H9 (cell line): ENCODE measurements at regions not wholly inside any gene's neighbourhood (a gene's known extent, or its start where the extent isn't known, plus 50 kb on each side); places are given as distances from the start of the nearest gene placed in this dataset.

Experiments used
- DNase-seq: peaks from one replicate; pipeline ENCODE4 v3.0.0-alpha.2; 2017
- H2AFZ ChIP-seq: one replicate; pipeline ENCODE4 v1.6.1; 2013; ENCODE audit warnings: mild to moderate bottlenecking, low read length, control low read depth, moderate library complexity
- H2AK5ac ChIP-seq: 2 replicates; pipeline ENCODE4 v1.6.1; 2013; ENCODE audit warnings: low read length, control low read depth, mixed read lengths; ENCODE audit not compliant: insufficient read length
- H2BK120ac ChIP-seq: one replicate; pipeline ENCODE4 v1.6.1; 2013; ENCODE audit warnings: low read depth, mild to moderate bottlenecking, low read length, control low read depth, inconsistent platforms; ENCODE audit not compliant: poor library complexity, severe bottlenecking
- H2BK12ac ChIP-seq: 2 replicates; pipeline ENCODE4 v1.6.1; 2013; ENCODE audit warnings: low read length, control low read depth, mixed read lengths, low read depth; ENCODE audit not compliant: insufficient read length
- H2BK15ac ChIP-seq: 2 replicates; pipeline ENCODE4 v1.6.1; 2013; ENCODE audit warnings: low read depth, low read length, control low read depth
- H2BK20ac ChIP-seq: one replicate; pipeline ENCODE4 v1.6.1; 2013; ENCODE audit warnings: low read depth, mild to moderate bottlenecking, low read length, control low read depth, inconsistent platforms; ENCODE audit not compliant: poor library complexity, severe bottlenecking
- H2BK5ac ChIP-seq: 2 replicates; pipeline ENCODE4 v1.6.1; 2013; ENCODE audit warnings: low read length, control low read depth, mixed read lengths; ENCODE audit not compliant: insufficient read length
- H3K14ac ChIP-seq: 2 replicates; pipeline ENCODE4 v1.6.1; 2013; ENCODE audit warnings: low read length, control low read depth; ENCODE audit not compliant: insufficient read depth
- H3K18ac ChIP-seq: 2 replicates; pipeline ENCODE4 v1.6.1; 2013; ENCODE audit warnings: low read depth, mild to moderate bottlenecking, mixed read lengths, low read length, control low read depth; ENCODE audit not compliant: insufficient read length
- H3K23ac ChIP-seq: 2 replicates; pipeline ENCODE4 v1.6.1; 2013; ENCODE audit warnings: low read length, control low read depth, mixed read lengths, low read depth; ENCODE audit not compliant: insufficient read length
- H3K23me2 ChIP-seq: 2 replicates; pipeline ENCODE4 v1.6.1; 2013; ENCODE audit warnings: low read depth, mild to moderate bottlenecking, mixed read lengths, low read length, control low read depth; ENCODE audit not compliant: insufficient read length, poor library complexity, severe bottlenecking
- H3K27ac ChIP-seq: 2 replicates; pipeline ENCODE4 v1.5.1; 2013; ENCODE audit warnings: low read length, control low read depth, mixed read lengths, low read depth; ENCODE audit not compliant: insufficient read length
- H3K27me3 ChIP-seq: 2 replicates; pipeline ENCODE4 v1.6.1; 2013; ENCODE audit warnings: low read length, control low read depth, inconsistent platforms; ENCODE audit not compliant: insufficient read depth
- H3K4ac ChIP-seq: 2 replicates; pipeline ENCODE4 v1.6.1; 2013; ENCODE audit warnings: low read depth, mild to moderate bottlenecking, control low read depth, inconsistent platforms, low read length, moderate library complexity
- H3K4me1 ChIP-seq: 2 replicates; pipeline ENCODE4 v1.6.1; 2013; ENCODE audit warnings: low read length, control low read depth, inconsistent platforms; ENCODE audit not compliant: insufficient read depth
- H3K4me2 ChIP-seq: 2 replicates; pipeline ENCODE4 v1.6.1; 2013; ENCODE audit warnings: low read length, control low read depth, mixed read lengths; ENCODE audit not compliant: insufficient read length, insufficient read depth
- H3K56ac ChIP-seq: 2 replicates; pipeline ENCODE4 v1.6.1; 2013; ENCODE audit warnings: low read depth, mild to moderate bottlenecking, mixed read lengths, low read length, control low read depth; ENCODE audit not compliant: insufficient read length
- H3K79me1 ChIP-seq: 2 replicates; pipeline ENCODE4 v1.6.1; 2013; ENCODE audit warnings: low read depth, mild to moderate bottlenecking, moderate library complexity, low read length, control low read depth, inconsistent platforms; ENCODE audit not compliant: insufficient read depth, poor library complexity, severe bottlenecking
- H3K79me2 ChIP-seq: 2 replicates; pipeline ENCODE4 v1.6.1; 2013; ENCODE audit warnings: low read length, control low read depth, inconsistent platforms; ENCODE audit not compliant: insufficient read depth
- H3K9ac ChIP-seq: 2 replicates; pipeline ENCODE4 v1.6.1; 2013; ENCODE audit warnings: low read length, control low read depth, mixed read lengths; ENCODE audit not compliant: insufficient read length; ENCODE audit errors: extremely low read depth
- H3K9me3 ChIP-seq: one replicate; pipeline ENCODE4 v1.6.1; 2013; ENCODE audit warnings: low read depth, low read length, inconsistent platforms; ENCODE audit not compliant: control insufficient read depth
- H3T11ph ChIP-seq: one replicate; pipeline ENCODE4 v1.6.1; 2013; ENCODE audit warnings: mild to moderate bottlenecking, low read length, control low read depth, inconsistent platforms
- H4K20me1 ChIP-seq: one replicate; pipeline ENCODE4 v1.6.1; 2013; ENCODE audit not compliant: control insufficient read depth, insufficient read length, insufficient read depth
- H4K5ac ChIP-seq: 2 replicates; pipeline ENCODE4 v1.6.1; 2013; ENCODE audit warnings: low read depth, mild to moderate bottlenecking, mixed read lengths, low read length, control low read depth; ENCODE audit not compliant: insufficient read length
- H4K8ac ChIP-seq: replicated peaks from 2 replicates; pipeline ENCODE4 v1.6.1; 2013; ENCODE audit warnings: low read length, control low read depth, mixed read lengths, low read depth; ENCODE audit not compliant: insufficient read length
- H4K91ac ChIP-seq: 2 replicates; pipeline ENCODE4 v1.6.1; 2013; ENCODE audit warnings: low read depth, mild to moderate bottlenecking, moderate library complexity, mixed read lengths, low read length, control low read depth; ENCODE audit not compliant: insufficient read length
- H3K27ac Mint-ChIP-seq, 3 experiments: 2 replicates in 2 of 3; 3 replicates in 1 of 3; pipeline ENCODE4 v1.8.0; 2020 to 2021; ENCODE audit warnings: mixed read lengths in 3 of 3, mild to moderate bottlenecking in 1 of 3, moderate library complexity in 1 of 3
- H3K27me3 Mint-ChIP-seq: 2 replicates; pipeline ENCODE4 v1.8.0; 2021; ENCODE audit warnings: low read depth, mild to moderate bottlenecking, moderate library complexity, mixed read lengths
- H3K36me3 Mint-ChIP-seq, 3 experiments: 2 replicates in 2 of 3; 3 replicates in 1 of 3; pipeline ENCODE4 v1.8.0; 2020 to 2021; ENCODE audit warnings: low read depth in 3 of 3, mixed read lengths in 3 of 3; ENCODE audit not compliant: insufficient read depth in 1 of 3
- H3K4me1 Mint-ChIP-seq, 2 experiments: 2 replicates each; pipeline ENCODE4 v1.8.0; 2020; ENCODE audit warnings: mixed read lengths in 2 of 2
- H3K4me3 Mint-ChIP-seq, 2 experiments: 2 replicates in 1 of 2; 3 replicates in 1 of 2; pipeline ENCODE4 v1.8.0; 2020 to 2021; ENCODE audit warnings: mild to moderate bottlenecking in 2 of 2, mixed read lengths in 2 of 2, moderate library complexity in 1 of 2
- H3K9me3 Mint-ChIP-seq, 2 experiments: 2 replicates in 1 of 2; 3 replicates in 1 of 2; pipeline ENCODE4 v1.8.0; 2020; ENCODE audit warnings: mild to moderate bottlenecking in 2 of 2, mixed read lengths in 2 of 2, moderate library complexity in 1 of 2
- CTCF ChIP-seq: fragments of 200-600 bp; sonication (generic); conservative IDR thresholded peaks from 3 replicates; pipeline ENCODE4 v1.8.0; 2021; ENCODE audit warnings: antibody characterized with exemption, mild to moderate bottlenecking
- WGBS: extraction: QIAGEN DNeasy Blood & Tissue Kit; methylation state at CpG from one replicate; pipeline ENCODE4 v1.1.7; 2013; ENCODE audit warnings: missing lambda C conversion rate, low lambda C conversion rate, mixed read lengths; ENCODE audit not compliant: insufficient read length; ENCODE audit errors: extremely low coverage; 5-methylcytosine and 5-hydroxymethylcytosine counted together

GRCh38 chr10:65808687-65809333 is 1117.0 kb upstream of the LRRTM3 start:
- H4K91ac ChIP-seq: no peak overlapping the region
- no peaks in the 10 kb centered on the region for H3K79me1 ChIP-seq
- peaks cover 0 to 10% (median 1%) of the 10 kb centered on the region in 3 experiments; a peak in 3 of 7 replicates for H3K36me3 Mint-ChIP-seq
- DNase-seq: no peak
- WGBS: no CpG with 5 or more reads among the region's 3 CpGs
- H3K4me2 ChIP-seq: no peak overlapping the region
- H3K4me1 Mint-ChIP-seq: peaks cover 0 to 4% of the 10 kb centered on the region in 2 experiments; a peak in 3 of 4 replicates
- H2AK5ac ChIP-seq: no peak overlapping the region
- no peak overlapping the region for H3K18ac ChIP-seq
- no peaks in the 10 kb centered on the region for H3K23me2 ChIP-seq
- TF ChIP-seq CTCF: no peak
- H2BK20ac ChIP-seq: no peak overlapping the region
- H3K9me3 ChIP-seq: no peaks in the 10 kb centered on the region
- no peak overlapping the region for H3K4ac ChIP-seq
- H2BK5ac ChIP-seq: no peak overlapping the region
- H3K9me3 Mint-ChIP-seq: peaks cover 2 to 5% of the 10 kb centered on the region in 2 experiments; a peak in 2 of 5 replicates
- H3K27ac Mint-ChIP-seq: no peak overlapping the region
- H2BK15ac ChIP-seq: no peak overlapping the region
- no peaks in the 10 kb centered on the region for H3K27me3 ChIP-seq
- H4K8ac ChIP-seq: no peak overlapping the region
- H3K27ac ChIP-seq: no peak overlapping the region
- no peak overlapping the region for H4K5ac ChIP-seq
- no peaks in the 10 kb centered on the region for H3K4me1 ChIP-seq
- no peaks in the 10 kb centered on the region for H4K20me1 ChIP-seq
- no peak overlapping the region for H3T11ph ChIP-seq
- no peak overlapping the region for H3K56ac ChIP-seq
- H3K79me2 ChIP-seq: no peaks in the 10 kb centered on the region
- H2AFZ ChIP-seq: no peak overlapping the region
- no peak overlapping the region for H3K4me3 Mint-ChIP-seq
- no peak overlapping the region for H3K23ac ChIP-seq
- no peak overlapping the region for H3K9ac ChIP-seq
- no peak overlapping the region for H2BK12ac ChIP-seq
- no peak overlapping the region for H3K14ac ChIP-seq
- no peak overlapping the region for H2BK120ac ChIP-seq
- H3K27me3 Mint-ChIP-seq: peaks cover 1% of the 10 kb centered on the region; the same call in 1 of the 2 replicates
